Stimulated activated CD4-positive, alpha-beta T cell treated with anti-CD3 and anti-CD28 coated beads, Interleukin-12 subunit alpha, Interleukin-12 subunit beta, amount 100 ng/mL, for 4 hours (primary cell): ENCODE measurements at regions not wholly inside any gene's neighbourhood (a gene's known extent, or its start where the extent isn't known, plus 50 kb on each side); places are given as distances from the start of the nearest gene placed in this dataset.

ENCODE experiments used
- DNase-seq: peaks from one replicate; pipeline ENCODE4 v3.0.0-alpha.2; 2020

DNA sequence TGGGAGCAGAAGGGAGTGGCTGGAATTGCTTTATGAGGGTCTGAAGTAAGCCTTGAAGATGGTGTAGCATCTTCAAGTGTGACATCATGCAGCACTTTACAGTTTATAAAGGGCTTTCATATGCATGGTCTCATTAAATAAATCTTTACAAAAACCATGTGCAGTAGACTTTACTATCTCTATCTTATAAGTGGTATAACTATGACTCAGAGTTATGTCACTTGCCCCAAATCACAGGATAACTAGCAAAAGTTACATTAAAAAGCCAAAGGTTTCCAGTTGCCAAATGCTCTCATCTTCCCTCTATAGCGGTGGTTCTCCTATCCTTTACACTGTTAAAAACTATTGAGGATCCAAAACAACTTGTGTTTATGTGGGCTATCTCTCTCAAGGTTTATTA lies 687.7 kb upstream of the MARCKS start:
- DNase-seq, result no peak

DNA sequence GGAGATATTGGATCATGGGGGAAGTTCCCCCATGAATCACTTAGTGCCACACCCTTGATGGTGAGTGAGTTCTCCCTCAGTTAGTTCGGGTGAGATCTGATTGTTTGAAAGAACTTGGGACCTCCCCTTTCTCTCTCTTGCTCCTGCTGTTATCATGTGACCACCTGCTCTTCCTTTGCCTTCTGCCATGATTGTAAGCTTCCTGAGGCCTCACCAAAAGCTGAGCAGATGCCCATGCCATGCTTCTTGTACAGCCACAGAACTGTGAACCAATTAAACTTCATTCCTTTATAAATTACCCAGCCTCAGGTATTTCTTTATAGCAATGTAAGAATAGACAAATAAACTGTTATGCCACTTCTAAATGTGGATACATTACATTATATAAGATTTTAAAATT lies 686.7 kb upstream of the MARCKS start:
- no peak for DNase-seq

DNA sequence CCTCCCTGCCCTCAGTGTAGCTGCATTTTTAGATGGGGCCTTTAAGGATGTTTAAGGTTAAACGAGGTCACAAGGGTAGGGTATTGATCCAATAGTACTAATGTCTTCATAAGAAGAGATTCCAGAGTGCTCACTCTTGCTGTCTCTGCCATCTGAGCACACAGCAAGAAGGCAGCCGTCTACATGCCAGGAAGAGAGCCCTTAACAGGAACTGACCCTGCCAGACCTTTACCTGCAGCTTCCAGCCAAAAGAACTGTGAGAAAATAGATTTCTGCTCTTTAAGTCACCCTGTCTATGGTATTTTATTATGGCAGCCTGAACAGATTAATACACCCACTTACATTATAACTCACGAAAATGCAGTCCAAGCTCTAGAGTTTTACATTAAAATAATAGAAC lies 685.3 kb upstream of the MARCKS start:
- no peak for DNase-seq

DNA sequence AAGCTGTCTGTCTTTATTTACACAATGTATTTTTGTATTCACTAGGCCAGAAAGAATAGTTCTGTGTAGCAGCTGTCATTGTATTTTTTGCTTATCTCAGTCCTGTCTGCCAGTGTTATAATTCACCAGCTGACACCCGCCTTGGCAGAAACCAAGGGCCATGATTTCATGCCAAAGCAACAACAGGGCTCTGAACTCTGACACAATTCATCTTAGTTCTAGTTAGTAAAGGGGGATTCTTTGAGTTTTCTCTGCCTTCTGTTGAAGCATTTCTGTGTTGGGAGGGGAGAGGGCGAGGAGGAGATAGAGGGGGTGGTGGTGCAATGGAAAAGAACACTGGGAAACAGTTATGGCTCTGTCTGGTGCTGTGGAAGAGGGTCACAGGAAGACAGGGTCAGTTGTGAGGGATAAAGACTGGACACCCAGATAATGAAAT lies 684.6 kb upstream of the MARCKS start:
- DNase-seq, result no peak

DNA sequence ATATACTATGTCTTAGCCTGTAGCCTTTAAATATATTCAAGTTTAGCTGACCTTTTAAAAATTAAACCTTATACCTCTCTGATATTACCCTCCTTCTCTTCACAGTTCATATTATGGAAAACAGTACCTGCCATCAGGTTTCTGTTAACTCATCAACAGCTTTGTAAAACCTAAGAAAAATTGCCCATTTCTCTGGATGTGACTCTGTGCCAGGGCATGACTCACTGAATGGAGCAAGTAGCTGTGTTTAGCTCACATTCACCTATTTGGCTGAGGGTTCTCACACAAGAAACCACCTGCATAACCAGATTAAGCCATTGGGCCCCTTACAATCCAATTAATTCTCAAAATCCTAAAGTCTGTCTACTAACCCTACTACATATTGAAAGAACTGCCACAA lies 678.8 kb upstream of the MARCKS start:
- DNase-seq, result no peak

DNA sequence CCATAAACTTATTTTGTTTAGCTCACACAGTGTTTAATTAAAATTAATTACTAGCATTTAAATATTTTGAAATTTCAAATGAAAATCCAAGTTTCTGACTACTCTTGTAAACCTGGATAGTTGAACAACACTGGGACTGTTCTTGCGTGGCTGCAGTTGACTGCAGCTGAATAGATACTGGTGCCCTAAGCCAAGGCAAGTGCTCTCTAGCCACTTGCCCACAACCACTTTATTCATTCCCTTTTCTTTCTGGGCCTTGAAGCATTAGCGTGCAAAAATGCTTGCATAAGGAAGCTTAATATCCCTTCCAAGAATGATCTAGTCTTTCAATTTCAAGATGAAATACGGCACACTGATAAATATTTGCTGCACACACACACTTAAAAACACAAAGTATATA lies 676.0 kb upstream of the MARCKS start:
- no peak for DNase-seq

DNA sequence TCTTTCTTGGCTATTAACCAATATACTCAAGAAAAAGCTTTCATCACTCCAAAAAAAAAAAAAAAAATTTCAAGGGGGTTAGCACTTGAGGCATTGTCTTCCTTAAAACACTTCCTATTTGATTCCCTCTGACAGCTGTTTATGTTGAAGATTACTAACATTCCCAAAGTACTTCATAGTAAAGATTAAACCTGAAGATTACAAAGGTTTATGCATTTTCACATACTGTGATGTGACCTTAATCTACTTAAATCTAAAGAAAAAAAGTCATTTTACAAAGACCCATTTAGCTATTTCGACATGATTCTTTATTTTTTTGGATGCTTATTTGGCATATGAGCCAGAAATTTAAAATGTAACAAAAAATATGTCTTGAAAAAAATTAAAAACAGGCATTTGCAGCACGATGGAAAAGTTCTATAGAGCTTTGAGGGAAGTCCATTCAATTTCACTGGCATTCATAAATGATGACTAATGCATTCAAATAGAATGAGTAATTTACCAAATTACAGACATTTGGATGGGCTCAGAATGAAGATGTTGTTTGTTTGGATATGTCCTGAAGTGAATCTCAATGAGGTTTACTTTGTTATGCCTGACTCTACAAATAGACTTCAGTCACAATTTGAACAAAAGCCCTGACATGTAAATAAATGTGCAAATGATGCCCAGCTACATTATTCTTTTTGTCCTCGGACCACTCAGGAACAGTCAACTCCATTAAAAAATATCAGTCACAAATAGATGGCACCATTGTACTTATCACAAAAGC lies 674.6 kb upstream of the MARCKS start:
- no peak for DNase-seq

DNA sequence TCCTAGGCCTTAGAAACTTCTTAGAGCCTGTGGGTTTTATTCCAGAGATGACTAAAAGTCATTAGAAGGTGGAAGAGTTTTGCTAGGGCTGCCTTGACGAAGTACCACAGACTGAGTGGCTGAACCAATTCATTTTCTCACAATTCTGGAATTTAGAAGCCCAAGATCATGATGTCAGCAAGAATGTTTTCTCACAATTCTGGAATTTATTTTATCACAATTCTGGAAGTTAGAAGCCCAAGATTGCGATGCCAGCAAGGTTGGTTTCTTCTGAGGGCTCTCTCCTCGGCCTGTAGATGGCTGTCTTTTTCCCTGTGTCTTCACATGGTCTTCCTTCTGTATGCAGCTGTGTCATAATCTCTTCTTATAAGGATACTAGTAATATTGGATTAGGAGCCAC lies 672.9 kb upstream of the MARCKS start:
- DNase-seq, result no peak

DNA sequence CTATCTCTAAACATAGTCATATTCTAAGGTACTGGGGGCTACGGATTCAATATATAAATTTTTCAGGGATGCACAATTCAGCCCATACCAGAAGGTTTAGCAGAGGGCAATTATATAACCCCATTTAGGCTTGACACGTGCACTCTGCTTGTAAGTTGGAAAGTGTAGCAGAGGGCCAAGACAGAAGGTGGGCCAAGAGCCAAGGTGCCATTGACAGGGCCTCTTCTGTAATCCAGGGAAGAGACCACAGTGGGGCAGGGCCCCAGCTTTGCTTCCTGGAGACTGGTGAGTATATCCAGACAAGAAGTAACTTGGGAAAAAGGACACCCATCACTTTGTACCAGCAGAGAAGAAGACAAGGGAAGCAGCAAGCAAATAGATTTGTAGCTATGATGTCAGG lies 672.4 kb upstream of the MARCKS start:
- no peak for DNase-seq

DNA sequence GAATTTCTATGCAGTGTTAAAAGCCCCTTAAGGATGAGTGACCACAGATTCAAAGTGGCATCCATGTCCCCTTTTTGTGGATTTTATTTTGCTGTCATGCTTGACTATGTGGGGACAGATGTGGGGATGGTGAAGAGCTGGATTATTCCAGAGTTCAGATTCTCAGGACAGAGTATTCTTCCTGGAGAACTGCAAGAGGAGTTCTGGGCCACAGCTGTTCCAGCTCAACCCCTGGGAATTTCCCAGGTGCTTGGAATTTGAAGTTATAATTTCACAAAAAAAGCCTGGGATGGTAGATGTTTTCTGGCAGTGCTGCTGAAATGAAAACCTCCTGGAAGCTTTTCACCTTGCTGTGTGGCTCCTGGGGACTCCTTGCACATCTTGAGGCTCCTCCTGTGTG lies 671.8 kb upstream of the MARCKS start:
- DNase-seq, result no peak

DNA sequence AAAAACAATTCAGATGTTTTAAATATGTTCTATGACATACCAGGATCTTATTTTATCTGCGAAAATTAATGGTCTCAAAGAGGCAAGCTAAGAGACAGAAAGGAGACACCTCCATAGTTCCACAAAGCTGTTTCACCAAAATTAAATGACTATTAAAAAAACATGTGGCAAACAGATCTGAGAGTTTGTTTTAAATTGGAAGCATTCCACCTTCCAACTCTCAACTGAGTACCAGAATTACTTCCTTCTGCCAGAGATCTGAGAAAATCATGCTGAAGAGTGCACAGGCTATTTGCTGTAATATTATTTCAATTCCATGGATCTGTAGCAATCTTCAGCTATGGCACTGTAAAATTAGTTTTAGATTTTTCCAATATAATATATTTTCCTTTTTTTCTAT lies 669.5 kb upstream of the MARCKS start:
- DNase-seq, result no peak

DNA sequence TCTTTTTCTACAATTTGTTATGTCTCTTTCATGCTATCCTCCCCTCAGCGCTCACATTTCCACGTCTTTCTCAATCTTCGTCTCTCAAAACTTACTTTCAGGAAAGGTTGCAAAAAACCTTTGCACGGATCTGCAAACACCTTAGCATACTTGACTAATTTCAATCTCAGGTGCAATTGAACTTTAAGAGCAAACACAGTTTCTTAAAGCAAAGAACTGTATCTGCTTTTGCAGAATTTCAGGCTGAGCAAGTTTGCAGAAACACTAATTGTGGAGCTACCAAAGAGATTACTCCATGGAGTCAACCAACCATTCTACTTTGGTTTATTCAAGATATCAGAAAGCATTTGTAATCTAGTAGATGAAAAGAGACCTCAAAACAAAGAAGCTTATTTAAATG lies 668.2 kb upstream of the MARCKS start:
- DNase-seq, result no peak

DNA sequence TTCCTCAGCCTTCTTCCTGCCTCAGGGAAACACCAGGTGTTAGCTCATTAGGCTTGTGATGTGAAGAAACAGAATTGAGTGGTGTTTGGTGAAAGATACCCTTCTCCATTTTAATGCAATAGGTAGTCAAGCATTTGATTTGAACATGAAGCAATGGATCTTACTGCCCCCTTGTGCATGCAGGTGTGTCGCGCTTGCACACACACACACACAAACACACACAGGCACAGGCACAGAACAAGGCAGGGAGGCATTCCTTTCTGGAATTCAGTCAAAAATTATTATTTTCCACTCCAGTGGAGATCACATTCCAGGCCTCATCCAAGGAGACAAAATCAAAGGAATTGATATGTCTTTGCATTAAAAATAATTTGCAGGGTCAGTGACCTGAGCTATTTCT lies 667.0 kb upstream of the MARCKS start:
- DNase-seq, result no peak

DNA sequence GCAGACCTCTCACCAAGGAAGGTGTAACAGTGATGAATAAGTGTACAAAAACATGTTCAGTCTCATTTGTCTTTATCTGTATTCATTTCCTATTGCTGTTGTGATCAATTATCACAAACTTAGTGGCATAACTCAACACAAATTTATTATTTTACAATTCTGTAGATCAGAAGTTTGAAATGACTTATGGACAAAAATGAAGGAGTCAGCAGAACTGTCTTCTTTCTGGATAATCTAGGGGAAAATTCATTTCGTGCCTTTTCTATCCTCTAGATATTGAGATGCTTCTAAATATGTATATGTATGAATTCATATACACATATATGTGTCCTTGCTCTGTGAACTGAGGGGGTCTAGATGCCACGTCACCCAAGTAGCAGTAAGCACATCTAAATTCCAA lies 663.1 kb upstream of the MARCKS start:
- DNase-seq, result no peak

DNA sequence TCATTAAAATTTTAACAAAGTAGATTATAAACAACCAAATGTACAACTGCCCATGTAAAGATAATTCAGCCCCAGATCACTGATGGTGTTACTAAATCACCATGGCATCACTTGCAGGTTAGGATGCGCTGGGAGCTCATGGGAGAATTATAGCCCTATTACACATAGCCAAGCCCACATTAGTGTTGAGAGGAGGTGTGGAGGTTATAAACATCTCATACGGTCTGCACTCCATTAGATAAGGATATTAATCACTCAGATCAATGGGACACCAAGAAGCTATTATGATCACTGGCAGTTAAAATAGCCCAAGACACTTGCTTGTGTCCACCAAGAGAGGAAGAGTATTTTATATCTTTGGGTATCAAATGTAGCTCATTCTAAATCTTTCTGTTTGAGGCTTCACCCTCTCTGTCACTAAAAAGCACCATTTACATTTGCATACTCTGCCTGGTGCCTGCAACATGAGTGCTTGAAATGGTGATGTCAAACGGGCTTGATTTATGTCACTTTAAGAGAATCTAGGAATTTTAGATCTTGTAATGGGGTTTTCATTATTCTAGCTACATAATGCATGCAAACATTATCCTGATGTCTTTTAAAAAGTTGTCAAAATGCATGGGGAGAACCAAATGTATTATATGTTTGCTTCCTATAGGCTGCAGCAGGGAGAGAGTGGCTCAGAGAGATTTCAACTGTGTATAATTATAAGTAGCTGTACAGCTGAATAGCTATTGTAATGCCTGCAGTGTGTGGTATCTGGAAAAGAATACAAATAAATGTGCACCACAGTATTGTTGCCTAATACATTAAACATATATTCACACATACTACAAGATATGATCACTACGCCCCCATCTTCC lies 654.1 kb upstream of the MARCKS start:
- DNase-seq, result no peak

DNA sequence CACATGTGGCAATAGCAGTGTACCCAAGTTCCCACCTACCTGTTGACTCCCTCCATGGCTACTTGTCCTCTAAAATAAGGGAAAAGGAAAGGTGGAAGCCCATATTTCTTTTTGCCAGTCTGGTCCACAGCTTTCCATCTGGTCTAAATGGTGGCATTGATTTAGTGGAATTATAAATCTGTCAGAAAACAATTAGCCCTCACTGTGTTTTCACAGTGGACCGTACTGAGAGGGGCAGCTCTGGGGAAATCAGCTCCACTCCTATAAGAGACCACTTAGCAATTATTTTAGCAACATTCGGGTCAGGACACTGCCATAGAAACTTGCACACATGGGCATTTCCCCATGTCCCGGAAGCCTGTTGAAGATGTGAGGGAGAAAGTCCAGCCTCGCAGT lies 653.4 kb upstream of the MARCKS start:
- no peak for DNase-seq

DNA sequence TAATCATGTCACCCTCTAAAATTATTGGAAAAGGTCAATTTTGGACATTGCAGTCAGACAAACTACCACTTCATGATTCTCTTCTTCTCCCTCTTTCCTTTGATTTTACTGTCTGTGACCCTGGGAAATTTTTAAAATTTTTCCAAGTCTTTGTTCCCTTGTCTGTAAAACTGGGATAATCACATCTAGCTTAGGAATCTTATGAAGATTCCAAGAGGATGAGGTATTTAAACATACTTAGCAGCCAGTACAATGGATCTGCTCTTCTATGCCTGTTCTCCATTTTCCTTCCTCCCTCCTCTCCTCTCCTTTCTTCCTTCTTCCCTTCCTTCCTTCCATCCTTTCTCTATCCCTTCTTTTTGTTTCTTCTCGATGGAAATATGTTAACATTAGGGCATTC lies 651.6 kb upstream of the MARCKS start:
- no peak for DNase-seq

DNA sequence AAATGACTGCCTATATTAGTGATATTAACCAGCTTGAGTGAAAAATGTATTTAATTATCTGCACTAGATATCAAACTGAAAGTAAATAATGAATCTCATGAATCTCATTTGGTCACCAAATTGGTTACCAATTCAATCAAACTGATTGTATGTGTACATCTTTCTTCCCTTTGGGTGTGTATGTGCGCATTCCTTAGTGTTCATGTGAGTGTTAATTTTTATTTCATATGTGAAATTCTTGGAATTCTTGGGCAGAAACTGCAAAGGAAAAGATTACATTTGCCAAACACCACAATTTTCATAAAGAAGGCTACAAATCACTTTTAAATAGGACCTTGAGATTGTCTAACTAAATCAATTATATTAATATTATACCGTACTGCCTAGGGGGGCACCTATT lies 648.4 kb upstream of the MARCKS start:
- no peak for DNase-seq

DNA sequence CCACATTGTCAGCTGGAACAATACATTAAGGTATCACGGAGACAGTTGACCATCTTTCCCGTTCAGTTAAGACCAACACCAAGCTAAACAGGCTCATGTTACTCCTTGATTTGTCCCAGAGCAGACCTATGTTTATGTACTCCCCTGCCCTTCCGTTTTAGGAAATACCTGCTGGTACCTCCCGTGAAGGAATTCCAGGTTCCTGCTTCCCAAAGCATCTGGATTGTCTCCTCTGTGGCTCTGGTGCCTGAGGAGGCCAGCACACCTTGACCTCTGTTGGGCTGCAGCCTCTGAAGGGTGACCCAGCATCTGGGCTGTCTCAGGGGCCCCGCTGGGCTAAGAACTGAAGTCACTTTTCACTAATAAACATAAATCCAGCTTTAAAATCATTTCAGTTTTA lies 647.8 kb upstream of the MARCKS start:
- no peak for DNase-seq

DNA sequence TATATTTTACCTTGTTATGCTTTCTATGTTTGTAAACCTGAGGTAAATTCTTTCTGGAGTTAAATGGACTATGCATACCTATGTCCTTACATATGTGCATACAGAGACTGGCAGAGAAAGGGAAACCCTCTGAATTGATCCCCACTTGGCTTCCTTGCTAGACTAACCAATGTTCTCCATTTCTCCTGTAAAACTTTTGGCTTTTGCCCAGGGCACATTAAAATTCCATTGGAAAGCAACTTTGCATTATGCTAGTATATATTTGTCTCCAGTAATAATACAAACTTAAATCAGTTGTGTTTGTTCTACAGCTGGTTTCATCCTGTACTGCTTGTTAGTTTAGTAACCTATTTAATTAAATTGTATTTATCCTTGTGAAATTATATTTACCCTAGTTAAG lies 646.0 kb upstream of the MARCKS start:
- no peak for DNase-seq

DNA sequence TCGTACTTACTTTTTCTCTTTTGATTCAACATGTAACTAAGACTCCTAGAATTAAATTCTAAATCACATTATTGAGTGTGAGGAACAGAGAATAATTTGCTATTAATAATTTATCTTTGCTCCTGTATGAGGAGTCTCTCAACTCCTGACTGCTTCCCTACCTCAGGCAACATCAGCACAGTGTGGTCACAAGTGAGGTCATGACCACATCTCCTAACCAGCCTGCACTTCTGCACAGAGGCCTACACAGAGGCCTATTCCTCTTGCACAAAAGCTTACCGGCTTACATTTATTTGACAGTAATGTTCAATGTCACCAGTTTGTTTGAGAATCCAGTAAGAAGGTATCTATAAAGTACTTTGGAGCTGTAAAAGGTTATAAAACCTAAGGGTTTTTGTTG lies 637.4 kb upstream of the MARCKS start:
- no peak for DNase-seq

DNA sequence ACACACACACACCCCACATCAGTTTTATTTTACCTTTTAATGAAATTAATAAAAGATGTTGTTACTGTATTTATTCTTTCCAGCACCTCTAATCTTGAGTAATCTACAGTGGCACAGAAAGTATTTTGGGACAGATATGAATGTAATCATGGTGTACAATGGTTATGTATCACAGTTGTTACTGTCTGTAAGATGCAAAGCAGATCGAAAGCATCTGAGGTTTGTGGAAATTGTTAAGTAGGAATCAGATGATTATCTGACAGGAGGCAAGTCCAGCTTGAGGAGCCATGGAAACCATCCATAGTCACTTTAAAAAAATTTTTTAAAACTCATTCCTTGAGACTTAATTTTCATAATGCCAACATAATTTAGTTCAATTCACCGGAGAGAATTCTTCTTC lies 636.3 kb upstream of the MARCKS start:
- no peak for DNase-seq

DNA sequence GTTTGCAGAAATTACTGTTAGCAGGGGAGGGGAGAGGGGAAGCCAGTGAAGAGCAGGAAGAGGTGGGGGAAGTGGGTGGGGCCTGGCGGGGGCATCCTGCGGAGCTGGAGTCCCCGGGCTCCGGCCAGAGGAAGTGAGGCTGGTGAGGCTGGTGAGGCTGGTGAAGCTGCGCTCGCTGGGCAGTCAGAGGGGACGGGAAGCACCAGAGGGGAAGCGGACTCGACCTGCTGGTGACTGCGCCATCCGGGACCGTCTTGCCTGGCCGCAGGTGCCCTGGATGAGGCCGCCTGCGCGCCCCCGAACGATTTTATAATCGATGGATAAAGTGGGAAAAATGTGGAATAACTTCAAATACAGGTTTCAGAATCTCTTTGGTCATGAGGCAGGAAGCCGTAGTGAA lies 635.3 kb upstream of the MARCKS start:
- DNase-seq, result no peak

DNA sequence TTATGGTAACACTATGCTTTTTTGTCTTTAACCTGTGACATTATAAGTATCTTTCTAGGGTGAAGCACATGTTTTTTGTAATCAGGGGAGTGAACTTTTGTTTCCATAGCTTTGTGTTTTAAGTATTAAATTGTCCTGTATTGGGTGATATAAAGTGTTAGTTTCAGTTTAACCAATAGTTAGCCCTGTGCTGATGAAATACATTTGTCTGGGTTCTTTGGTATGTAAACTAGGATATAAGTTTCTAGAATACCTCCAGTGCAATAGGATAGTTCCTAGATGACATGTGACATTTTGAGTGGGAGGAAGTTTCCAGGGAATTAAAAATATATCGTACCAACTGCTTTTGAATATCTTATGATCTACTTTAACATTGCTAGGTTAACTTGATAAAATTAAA lies 611.0 kb upstream of the MARCKS start:
- DNase-seq, result no peak

DNA sequence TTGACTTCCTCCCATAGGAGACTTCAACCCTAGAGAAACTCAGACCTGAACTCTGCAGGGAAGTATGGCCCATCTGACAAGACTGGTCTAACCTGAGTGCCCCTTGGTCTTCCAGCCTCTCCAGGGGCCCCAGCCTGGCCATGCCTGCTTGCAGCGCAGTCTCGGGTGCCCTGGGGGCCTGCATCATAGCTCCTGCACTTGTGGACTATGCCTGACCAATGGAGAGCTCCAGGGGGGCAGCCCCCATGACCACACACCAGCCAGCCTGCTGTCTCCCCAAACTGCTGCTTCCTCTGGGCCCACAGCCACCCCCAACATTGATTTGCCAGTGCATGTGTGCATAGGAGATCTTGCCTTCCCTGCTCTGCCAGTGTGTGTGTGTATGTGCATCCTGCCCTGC lies 608.6 kb upstream of the MARCKS start:
- DNase-seq, result no peak
